ENCODE measurements at regions not wholly inside any gene's neighbourhood (a gene's known extent, or its start where the extent isn't known, plus 50 kb on each side); places are given as distances from the start of the nearest gene placed in this dataset.
"Not testable (repeated sequence)": the region's sequence is repeated elsewhere in the genome, so short reads cannot be mapped to it uniquely, and the experiment has no call there.

DNA sequence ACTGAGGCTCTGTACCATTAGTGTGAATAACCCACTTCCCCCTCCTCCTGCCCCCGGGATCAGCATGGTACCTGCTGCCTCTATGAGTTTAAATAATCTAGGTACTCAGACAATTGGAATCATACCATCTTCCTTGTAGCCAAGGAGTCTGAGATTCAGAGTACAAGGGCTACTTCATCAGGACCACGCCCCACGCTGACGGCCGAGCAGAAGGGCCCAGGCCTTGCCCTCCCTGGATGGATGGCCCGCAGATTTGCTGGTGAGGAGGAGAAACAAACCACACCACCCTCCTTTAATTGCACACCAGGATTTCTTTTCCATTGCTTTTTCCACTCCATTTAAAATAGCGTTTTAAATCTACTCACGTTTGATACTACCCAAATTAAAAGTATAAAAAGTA, 649.9 kb upstream of the ADARB2 start:
- no peaks in the 10 kb centered on the region for H3K4me1 Mint-ChIP-seq (ENCODE audit: low read depth)
- H3K36me3 Mint-ChIP-seq (ENCODE audit: insufficient read depth) = no peaks in the 10 kb centered on the region
- H3K27me3 Mint-ChIP-seq (ENCODE audit: low read depth) = peaks cover 4% of the 10 kb centered on the region
- H3K4me3 Mint-ChIP-seq = no peak overlapping the region
- peaks cover 6% of the 10 kb centered on the region for H3K9me3 Mint-ChIP-seq
- ATAC-seq = no peak
- DNase-seq = no peak

DNA sequence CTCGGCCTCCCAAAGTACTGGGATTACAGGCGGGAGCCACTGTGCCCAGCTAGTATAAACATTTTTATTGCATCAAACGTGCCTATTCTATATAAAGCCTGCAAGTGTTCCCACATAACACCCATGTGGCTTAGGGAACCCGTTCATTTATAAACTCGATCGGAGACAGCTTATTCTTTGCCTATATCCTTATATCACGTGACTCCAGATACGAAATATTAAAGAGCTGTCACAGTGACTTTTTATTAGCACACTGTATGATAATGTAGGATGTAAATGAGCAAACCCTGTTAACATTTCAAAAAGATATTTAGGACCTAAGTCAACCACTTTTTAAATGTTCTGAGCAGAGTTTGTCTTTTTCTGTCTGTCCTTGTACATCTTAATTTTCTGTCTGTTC, 642.9 kb upstream of the ADARB2 start:
- DNase-seq (no peak), ATAC-seq (no peak)
- Mint-ChIP-seq H3K36me3 (ENCODE audit: insufficient read depth) (no peaks in the 10 kb centered on the region), H3K9me3 (peaks cover 6% of the 10 kb centered on the region), H3K4me3 (no peak overlapping the region), H3K27me3 (ENCODE audit: low read depth) (peaks cover 5% of the 10 kb centered on the region), H3K4me1 (ENCODE audit: low read depth) (no peaks in the 10 kb centered on the region)

DNA sequence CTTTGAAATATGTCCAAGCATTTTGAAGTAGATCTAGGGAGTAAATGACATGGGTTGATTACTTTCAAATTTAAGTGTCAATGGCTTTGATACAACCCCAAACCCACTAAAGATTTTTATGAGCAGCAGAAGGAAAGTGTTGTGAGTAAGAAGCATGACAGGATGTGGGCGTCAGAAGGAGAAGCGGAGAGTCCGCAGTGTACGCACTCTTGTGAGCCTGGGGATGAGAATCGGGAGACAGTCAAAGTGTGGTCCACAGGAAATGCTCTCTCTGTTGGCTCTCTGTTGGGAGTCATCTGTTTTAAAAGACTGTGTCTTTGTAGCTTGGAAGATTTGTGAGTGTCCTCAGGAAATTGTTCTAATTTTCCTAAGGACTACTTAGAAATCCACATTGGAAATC, 629.8 kb upstream of the ADARB2 start:
- no peak overlapping the region for H3K4me3 Mint-ChIP-seq
- ATAC-seq = no peak
- no peak for DNase-seq
- H3K4me1 Mint-ChIP-seq (ENCODE audit: low read depth) = no peaks in the 10 kb centered on the region
- H3K36me3 Mint-ChIP-seq (ENCODE audit: insufficient read depth) = no peaks in the 10 kb centered on the region
- H3K27me3 Mint-ChIP-seq (ENCODE audit: low read depth) = peaks cover 14% of the 10 kb centered on the region
- H3K9me3 Mint-ChIP-seq = peaks cover 13% of the 10 kb centered on the region

GRCh38 chr10:2366264-2366931, 629.1 kb upstream of the ADARB2 start:
- DNase-seq (no peak), ATAC-seq (no peak)
- H3K9me3 Mint-ChIP-seq = peaks cover 13% of the 10 kb centered on the region
- H3K4me1 Mint-ChIP-seq (ENCODE audit: low read depth) = no peaks in the 10 kb centered on the region
- H3K36me3 Mint-ChIP-seq (ENCODE audit: insufficient read depth) = no peaks in the 10 kb centered on the region
- no peak overlapping the region for H3K4me3 Mint-ChIP-seq
- peaks cover 14% of the 10 kb centered on the region for H3K27me3 Mint-ChIP-seq (ENCODE audit: low read depth)

DNA sequence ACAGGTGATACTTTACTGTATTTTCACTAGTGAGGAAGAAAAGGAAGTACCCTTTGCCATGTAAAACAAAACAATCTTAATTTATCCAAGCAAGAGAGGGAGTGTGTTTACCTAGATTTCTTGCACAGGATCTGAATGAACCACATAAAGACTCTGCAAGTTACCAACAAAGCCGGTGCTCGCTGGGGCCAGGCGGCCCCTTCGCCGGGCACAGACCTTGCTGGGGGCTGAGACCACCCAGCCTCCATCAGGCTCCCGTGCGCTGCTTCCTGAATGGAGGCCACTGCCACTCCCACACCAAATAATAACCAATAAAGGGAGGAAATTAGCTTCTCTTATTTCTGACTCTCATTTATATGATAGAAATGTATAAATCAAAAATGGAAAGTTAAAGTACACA, 625.0 kb upstream of the ADARB2 start:
- Mint-ChIP-seq H3K36me3 (ENCODE audit: insufficient read depth) (no peaks in the 10 kb centered on the region), H3K27me3 (ENCODE audit: low read depth) (peaks cover 9% of the 10 kb centered on the region), H3K9me3 (no peaks in the 10 kb centered on the region), H3K4me3 (no peak overlapping the region), H3K4me1 (ENCODE audit: low read depth) (no peaks in the 10 kb centered on the region)
- DNase-seq (no peak), ATAC-seq (no peak)

DNA sequence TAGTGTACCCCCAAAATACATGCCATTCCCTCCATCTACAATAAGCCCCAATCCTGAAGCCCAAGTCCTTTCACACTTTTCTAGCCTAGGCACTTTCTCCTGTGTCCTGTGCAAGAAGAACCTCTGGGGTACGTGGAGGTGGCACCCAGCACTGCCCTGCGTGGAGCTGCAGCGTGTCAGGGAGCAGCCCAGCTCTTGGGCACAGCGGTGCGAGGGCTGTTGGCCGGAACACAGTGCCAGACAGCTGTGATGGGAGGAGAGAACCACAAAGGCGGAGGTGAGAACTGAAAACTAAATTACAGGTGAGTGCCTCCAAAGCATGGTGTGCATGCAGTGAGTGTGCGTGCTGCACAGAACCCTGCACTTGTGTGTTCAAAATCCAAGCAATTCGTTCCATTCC, 621.3 kb upstream of the ADARB2 start:
- H3K27me3 Mint-ChIP-seq (ENCODE audit: low read depth) = peaks cover 2% of the 10 kb centered on the region
- ATAC-seq (no peak), DNase-seq (no peak)
- H3K4me3 Mint-ChIP-seq = no peak overlapping the region
- H3K9me3 Mint-ChIP-seq = no peaks in the 10 kb centered on the region
- no peaks in the 10 kb centered on the region for H3K4me1 Mint-ChIP-seq (ENCODE audit: low read depth)
- no peaks in the 10 kb centered on the region for H3K36me3 Mint-ChIP-seq (ENCODE audit: insufficient read depth)

- no peaks in the 10 kb centered on the region for H3K9me3 Mint-ChIP-seq
- no peaks in the 10 kb centered on the region for H3K36me3 Mint-ChIP-seq (ENCODE audit: insufficient read depth)
- ATAC-seq = no peak
- H3K4me3 Mint-ChIP-seq = no peak overlapping the region
- DNase-seq = no peak
- peaks cover 2% of the 10 kb centered on the region for H3K27me3 Mint-ChIP-seq (ENCODE audit: low read depth)
- H3K4me1 Mint-ChIP-seq (ENCODE audit: low read depth) = no peaks in the 10 kb centered on the region
These were observed 619.3 kb upstream of the ADARB2 start for GRCh38 chr10:2356670-2357069.

DNA sequence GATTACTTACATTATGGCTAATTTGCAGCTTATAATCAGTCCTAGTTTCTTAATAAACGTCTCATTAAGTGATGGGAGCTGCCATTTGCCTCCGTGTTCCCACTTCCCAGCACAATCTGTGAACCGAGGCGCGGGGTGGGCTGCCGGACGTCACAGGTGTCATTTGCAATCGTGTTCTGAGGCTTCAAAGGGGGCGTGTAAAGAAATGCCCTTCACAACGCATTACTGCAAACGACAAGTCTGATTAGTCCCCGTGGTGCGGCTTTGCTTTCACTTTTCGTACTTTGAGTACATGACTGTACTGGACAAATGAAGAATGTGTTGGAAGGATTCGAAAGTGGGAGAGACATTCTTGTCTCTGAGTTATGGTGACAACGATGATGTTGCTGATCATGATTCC, 614.2 kb upstream of the ADARB2 start:
- no peaks in the 10 kb centered on the region for H3K27me3 Mint-ChIP-seq (ENCODE audit: low read depth)
- DNase-seq = no peak
- H3K4me3 Mint-ChIP-seq = no peak overlapping the region
- H3K36me3 Mint-ChIP-seq (ENCODE audit: insufficient read depth) = no peaks in the 10 kb centered on the region
- no peaks in the 10 kb centered on the region for H3K9me3 Mint-ChIP-seq
- ATAC-seq = no peak
- H3K4me1 Mint-ChIP-seq (ENCODE audit: low read depth) = no peaks in the 10 kb centered on the region

GRCh38 chr10:2342206-2342605, 604.9 kb upstream of the ADARB2 start:
- Mint-ChIP-seq H3K4me3 (no peak overlapping the region), H3K4me1 (ENCODE audit: low read depth) (no peaks in the 10 kb centered on the region), H3K27me3 (ENCODE audit: low read depth) (peaks cover 11% of the 10 kb centered on the region), H3K9me3 (no peaks in the 10 kb centered on the region), H3K36me3 (ENCODE audit: insufficient read depth) (no peaks in the 10 kb centered on the region)
- no peak for ATAC-seq
- no peak for DNase-seq

DNA sequence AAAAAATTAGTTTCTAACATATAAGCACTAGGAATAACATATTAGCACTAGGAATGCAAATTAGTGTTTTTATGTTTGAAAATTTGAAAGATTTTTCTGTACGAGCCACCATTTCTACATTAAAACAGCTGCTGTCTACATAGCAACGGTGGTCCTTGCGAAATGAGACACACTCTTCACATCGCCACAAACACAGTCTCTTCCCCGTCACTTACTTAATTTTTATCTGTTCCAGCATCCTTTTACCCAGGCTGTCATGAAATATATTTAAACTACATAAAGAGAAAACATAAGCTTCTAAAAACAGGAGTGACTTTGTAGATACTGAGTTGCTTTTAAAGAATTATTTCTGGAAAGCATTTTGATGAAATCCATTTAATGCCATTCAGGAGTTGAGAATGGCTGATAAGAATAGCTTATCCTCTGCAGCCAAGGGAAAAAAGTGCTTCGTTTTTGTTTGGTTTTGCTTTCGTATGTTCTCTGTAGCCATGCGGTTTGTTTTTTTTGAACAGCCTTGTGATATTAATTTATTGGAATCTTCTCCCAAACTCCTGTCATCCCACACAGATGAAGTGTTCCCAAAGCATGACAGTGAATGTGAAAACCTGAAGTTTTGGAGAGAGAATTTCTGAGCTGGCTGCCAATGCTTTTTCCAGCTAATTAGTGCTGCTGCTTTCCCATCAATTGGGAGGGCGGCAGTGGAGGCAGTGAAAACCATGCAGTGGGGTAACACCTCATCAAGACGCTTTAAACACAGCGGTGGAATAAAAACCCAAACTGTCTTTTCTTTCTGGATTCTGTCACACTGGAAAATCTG, 603.7 kb upstream of the ADARB2 start:
- no peak overlapping the region for H3K4me3 Mint-ChIP-seq
- no peak for ATAC-seq
- H3K27me3 Mint-ChIP-seq (ENCODE audit: low read depth) = peaks cover 11% of the 10 kb centered on the region
- H3K36me3 Mint-ChIP-seq (ENCODE audit: insufficient read depth) = no peaks in the 10 kb centered on the region
- no peaks in the 10 kb centered on the region for H3K4me1 Mint-ChIP-seq (ENCODE audit: low read depth)
- no peak for DNase-seq
- H3K9me3 Mint-ChIP-seq = no peaks in the 10 kb centered on the region

DNA sequence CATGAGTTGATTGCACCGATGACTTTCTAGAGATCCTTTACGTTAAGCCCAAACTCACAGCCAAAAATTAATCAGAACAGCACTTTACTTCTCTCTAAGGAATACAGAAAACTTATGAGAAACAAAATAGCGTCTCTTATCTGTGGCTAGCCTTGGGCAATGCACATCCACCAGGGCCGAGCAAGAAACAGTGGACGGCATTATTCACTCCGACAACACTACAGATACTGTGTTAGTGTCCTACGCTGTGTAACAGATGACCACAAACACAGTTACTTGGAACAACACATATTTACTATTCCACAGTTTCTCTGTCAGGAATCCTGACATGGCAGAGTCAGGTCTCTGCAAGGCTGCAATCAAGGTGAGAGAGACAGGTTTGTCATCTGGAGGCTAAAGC, 598.3 kb upstream of the ADARB2 start:
- DNase-seq (no peak), ATAC-seq (no peak)
- Mint-ChIP-seq H3K4me3 (no peak overlapping the region), H3K36me3 (ENCODE audit: insufficient read depth) (no peaks in the 10 kb centered on the region), H3K9me3 (no peaks in the 10 kb centered on the region), H3K4me1 (ENCODE audit: low read depth) (no peaks in the 10 kb centered on the region), H3K27me3 (ENCODE audit: low read depth) (no peaks in the 10 kb centered on the region)

- Mint-ChIP-seq H3K4me1 (ENCODE audit: low read depth) (no peaks in the 10 kb centered on the region), H3K27me3 (ENCODE audit: low read depth) (no peaks in the 10 kb centered on the region), H3K36me3 (ENCODE audit: insufficient read depth) (no peaks in the 10 kb centered on the region), H3K4me3 (no peak overlapping the region), H3K9me3 (no peaks in the 10 kb centered on the region)
- DNase-seq = no peak
- no peak for ATAC-seq
These were observed 597.2 kb upstream of the ADARB2 start for GRCh38 chr10:2334575-2334974.

DNA sequence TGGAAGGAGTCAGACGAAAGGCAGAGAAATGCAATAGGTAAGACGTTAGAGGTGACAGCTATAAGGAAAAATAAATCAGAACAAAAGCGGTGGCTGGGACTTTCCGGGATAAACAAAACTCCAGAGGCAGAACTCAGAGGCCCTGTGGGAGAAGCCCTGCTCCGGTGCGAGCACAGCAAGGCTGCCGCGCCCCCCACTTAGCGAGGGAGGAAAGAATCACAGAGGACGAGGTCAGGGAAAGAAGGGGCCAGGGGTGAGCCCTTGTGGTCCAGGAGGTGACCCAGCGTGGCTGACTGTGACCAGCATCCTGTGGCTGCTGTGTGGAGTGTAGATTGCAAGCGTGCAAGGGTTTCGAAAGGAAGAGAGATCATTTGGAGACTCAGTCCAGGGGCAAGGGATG, 591.8 kb upstream of the ADARB2 start:
- Mint-ChIP-seq H3K4me3 (no peak overlapping the region), H3K27me3 (ENCODE audit: low read depth) (peaks cover 2% of the 10 kb centered on the region), H3K36me3 (ENCODE audit: insufficient read depth) (no peaks in the 10 kb centered on the region), H3K9me3 (no peaks in the 10 kb centered on the region), H3K4me1 (ENCODE audit: low read depth) (no peaks in the 10 kb centered on the region)
- ATAC-seq = no peak
- DNase-seq = no peak

DNA sequence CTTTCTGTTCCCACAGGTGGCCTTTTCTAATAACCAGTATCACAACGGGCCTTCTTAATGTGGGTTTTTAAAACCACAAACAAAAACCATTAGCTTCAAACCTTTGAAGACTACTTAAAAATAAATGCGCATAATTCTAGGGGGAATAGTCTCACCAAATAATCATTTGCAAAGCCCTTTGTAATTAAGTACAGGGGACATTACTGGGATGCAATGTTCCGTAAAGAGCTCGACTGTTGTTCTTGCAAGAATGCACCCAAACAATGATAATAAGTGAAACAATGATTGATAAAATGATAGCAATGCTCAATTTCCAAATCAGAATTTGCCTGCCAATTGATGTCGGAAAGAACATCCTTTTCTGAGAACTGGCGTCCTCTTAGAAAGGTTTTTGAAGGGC, 589.1 kb upstream of the ADARB2 start:
- DNase-seq (no peak), ATAC-seq (no peak)
- peaks cover 3% of the 10 kb centered on the region for H3K27me3 Mint-ChIP-seq (ENCODE audit: low read depth)
- no peaks in the 10 kb centered on the region for H3K4me1 Mint-ChIP-seq (ENCODE audit: low read depth)
- H3K9me3 Mint-ChIP-seq = no peaks in the 10 kb centered on the region
- H3K4me3 Mint-ChIP-seq = no peak overlapping the region
- H3K36me3 Mint-ChIP-seq (ENCODE audit: insufficient read depth) = no peaks in the 10 kb centered on the region

DNA sequence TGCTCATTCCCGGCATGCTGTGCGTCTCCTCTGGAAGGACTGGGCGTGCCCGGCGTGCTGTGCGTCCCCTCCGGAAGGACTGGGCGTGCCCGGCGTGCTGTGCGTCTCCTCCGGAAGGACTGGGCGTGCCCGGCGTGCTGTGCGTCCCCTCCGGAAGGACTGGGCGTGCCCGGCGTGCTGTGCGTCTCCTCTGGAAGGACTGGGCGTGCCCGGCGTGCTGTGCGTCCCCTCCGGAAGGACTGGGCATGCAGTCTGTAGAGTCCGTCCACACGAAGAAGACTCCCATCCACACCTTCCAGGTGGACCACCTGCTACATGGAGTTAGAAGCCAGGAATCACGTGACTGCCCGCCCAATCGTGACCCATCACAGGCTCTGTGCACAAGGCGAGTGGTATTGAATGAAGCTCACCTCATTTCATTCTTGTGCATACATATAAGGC, 577.7 kb upstream of the ADARB2 start:
- H3K4me1 Mint-ChIP-seq (ENCODE audit: low read depth); H3K36me3 Mint-ChIP-seq (ENCODE audit: insufficient read depth); H3K4me3 Mint-ChIP-seq; ATAC-seq; H3K27me3 Mint-ChIP-seq (ENCODE audit: low read depth); H3K9me3 Mint-ChIP-seq; DNase-seq: not testable (repeated sequence)

All from activated T-cell treated with anti-CD3 and anti-CD28 coated beads, Interleukin-2, amount 50 U/mL, for 4 hours (primary cell).